Stimulated activated CD4-positive, alpha-beta T cell treated with anti-CD3 and anti-CD28 coated beads, Interleukin-2, amount 100 ng/mL, for 24 hours (primary cell): ENCODE measurements at regions not wholly inside any gene's neighbourhood (a gene's known extent, or its start where the extent isn't known, plus 50 kb on each side); places are given as distances from the start of the nearest gene placed in this dataset.
"Not testable (repeated sequence)": the region's sequence is repeated elsewhere in the genome, so short reads cannot be mapped to it uniquely, and the experiment has no call there.

Experiments
- DNase-seq, 2 donors: peaks; one replicate each; pipeline ENCODE4 v3.0.0-alpha.2; 2020

DNA sequence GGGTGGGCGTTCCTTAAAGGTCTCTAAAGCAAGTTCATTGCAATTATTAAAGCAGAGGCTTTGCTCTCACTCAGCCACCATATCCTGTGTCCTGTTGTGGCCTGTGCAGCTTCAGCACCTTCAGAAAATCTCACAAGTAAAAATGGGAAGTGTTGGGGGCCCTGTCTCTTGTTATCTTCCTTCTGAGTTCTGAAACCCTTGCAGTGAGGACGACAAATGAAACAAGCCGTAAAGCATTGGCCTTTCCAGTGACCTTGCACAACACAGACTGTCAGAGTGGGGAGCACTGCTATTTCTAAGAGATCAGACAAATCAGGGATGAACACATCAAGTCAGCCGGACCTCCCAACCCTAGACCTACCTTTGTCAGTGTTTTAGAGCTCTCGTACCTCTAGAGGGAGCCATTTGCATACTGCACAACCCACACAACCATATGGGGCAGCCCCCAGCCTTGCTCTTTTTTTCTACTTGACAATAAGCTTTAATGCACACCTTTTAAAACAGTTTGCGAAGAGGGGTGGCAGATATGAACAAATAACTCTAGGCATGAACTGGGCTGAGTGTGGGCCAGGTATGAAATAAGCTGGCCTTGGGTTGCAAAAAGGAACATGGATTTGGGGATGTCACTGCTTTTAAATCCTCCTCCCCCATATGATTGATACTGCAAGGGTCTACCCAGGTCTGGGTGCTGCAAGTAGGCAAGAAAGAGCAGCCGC lies 89.8 kb downstream of the KATNIP start:
- DNase-seq, result peak; percentile 13 to 18

DNA sequence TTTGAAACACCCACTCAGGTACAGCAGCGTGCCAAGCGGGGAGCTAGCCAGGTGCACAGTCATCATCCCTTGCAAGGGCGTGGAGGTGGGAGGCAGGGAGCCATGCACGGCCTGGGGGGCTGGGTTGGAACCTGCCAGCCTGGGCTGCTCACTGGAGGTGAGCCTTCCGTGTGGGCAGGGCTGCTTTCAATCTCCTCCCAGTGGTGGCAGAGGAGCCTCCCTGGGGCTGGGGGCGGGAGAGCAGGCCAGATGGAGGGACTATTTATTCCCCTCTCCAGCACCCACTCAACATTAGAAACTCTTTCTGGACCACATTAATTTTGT lies 90.3 kb downstream of the KATNIP start:
- no peak for DNase-seq

DNA sequence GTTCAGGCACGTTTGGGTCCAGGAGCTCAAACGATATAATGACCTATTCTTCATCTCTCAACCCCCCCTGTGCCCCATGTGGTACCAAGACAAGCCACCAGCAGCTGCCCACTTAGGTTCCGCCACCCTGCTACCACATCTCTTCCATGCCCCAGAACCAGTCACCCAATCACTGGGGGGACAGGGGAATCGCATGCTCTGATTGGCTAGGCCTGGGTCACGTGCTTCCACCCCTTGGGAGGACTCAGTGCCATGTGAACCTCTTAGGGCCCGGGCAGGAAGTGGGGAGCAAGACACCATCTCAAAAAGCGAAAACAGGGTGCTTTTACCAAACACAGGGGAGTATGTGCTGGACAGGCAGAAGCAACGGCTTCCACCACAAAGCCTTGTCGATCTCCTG lies 91.3 kb downstream of the KATNIP start:
- DNase-seq, result no peak

DNA sequence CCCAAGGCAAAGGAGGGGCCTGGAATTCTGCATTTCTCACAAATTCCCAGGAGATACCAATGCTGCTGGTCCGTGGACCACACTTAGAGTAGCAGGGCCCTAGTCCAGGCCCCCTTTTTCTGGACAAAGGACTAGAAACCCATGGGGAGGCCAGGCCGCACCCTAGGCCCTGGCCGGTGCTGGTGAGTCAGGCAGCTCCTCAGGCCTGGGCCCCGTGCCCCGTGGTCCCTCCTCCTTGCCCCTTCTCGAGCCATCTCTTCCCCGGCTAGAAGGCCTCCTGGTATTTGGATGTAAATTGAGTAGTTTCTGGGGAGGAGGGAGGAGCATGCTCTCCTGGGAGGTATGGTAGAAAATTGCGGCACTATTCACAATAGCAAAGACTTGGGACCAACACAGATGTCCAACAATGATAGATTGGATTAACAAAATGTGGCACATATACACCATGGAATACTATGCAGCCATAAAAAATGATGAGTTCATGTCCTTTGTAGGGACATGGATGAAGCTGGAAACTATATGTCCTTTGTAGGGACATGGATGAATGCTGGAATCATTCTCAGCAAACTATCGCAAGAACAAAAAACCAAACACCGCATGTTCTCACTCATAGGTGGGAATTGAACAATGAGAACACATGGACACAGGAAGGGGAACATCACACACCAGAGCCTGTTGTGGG lies 91.9 kb downstream of the KATNIP start:
- DNase-seq, result not testable (repeated sequence)

DNA sequence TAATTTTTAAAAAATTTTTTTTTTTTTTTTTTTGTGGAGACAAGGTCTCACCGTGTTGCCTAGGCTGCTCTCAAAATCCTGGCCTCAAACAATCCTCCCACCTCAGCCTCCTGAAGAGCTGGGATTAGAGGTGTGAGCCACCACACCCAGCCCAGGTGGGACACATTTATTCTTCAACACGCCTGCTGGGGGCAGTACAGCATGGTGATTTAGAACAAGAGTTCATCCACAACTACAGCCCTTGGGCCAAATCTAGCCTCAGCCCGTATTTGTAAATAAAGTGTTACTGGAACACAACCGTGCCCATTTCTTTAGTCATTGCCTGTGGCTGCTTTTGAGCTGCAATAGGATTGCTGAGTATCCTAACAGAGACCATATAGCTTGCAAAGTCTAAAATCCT lies 92.8 kb downstream of the KATNIP start:
- DNase-seq, result peak in 1 of 2 donors; percentile 10

DNA sequence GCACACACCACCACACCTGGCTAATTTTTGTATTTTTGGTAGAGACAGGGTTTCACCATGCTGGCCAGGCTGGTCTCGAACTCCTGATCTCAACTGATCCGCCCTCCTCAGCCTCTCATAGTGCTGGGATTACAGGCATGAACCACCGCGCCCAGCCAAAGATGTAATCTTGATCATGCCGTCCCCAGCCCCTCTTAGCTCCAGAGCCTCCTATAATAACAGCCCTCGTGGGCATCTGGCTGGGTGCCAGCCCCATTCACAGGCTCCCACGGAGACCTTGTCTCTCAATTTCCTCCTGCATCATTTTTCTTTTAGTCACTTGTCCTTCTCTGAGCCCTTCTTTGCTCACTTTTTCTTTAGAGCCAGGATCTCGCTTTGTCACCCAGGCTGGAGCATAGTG lies 94.2 kb downstream of the KATNIP start:
- no peak for DNase-seq

DNA sequence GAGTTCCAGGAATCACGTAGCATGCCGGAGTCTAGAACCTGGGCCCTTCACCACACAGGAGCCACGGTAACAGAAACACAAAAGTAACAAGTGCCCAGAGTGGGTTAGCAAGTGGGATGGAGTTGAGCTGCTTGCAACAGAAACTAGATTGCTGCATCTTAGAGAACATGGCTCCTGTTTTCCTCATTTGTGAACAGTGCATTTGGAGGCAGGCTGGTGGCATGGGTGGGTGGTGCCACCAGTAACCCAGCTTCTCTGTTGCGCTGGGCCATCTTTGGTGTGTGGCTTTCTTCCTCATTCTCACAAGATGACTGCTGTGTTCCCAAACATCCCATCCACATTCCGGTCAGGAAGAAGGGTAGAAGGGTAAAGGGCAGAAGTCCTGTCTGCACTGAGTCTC lies 95.5 kb downstream of the KATNIP start:
- no peak for DNase-seq

DNA sequence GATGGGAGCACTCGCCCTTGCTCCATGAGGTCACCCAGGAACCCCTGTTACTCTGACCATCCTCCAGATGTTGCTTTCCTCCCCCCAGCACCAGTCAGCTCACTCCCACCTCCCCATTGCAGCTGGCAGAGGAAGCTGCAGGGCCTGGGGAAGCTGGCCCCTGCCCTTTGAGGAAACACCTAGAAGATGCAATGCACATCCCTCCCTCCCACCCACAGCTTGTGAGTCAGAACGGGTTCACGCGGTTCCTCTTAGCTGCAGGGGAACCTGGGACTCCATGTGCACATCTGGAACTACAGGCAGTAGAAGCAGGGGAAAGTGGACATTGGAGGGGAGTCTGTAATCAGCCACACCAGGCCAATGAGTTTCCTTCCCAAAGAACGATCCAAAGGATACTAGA lies 96.9 kb downstream of the KATNIP start:
- DNase-seq, result no peak

DNA sequence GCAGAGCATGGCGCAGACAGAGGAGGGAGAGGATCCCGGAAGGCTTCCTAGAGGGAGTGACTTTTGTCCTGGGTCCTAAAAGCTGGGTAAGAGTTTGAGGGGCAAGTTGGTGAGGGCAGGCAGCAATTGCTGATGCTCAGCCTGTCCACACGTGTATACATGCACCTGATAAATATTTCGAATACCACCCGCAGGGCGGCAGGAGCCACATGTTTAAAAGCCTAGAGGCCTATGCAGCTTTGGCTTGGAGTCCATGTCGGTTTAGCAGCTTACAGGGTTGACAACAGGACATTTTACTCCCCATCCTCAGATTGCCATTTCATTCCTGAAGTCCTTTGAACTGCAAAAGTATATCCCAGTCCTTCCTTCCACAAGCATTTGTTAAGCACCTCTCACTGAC lies 99.1 kb downstream of the KATNIP start:
- DNase-seq, result no peak

DNA sequence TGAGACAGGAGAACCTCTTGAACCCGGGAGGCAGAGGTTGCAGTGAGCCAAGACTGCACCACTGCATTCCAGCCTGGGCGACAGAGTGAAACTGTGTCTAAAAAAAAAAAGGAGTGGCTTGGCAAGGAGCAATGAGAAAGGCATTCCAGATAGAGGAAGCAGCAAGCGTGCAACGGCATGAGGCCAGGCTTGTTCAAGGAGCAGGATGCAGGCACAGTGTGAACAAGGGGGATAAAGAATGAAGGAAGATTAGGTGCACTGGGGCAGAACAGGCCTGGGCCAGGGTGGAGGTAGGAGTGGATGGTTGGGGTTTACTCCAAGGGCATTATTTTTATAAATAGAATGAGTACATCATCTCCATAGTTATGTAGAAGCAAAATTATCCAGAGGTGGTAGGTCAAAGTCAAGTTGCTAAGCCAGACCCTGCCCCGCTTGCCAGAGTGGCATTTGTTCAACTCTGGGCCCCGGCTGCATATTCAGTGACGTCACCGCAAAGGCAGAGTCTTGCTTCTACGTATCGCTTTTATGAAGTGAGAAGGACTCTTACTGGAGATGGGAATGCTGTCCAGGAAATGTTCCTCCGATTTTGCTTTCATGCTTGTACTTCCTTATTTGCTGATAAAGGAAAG lies 100.2 kb downstream of the KATNIP start:
- no peak for DNase-seq

DNA sequence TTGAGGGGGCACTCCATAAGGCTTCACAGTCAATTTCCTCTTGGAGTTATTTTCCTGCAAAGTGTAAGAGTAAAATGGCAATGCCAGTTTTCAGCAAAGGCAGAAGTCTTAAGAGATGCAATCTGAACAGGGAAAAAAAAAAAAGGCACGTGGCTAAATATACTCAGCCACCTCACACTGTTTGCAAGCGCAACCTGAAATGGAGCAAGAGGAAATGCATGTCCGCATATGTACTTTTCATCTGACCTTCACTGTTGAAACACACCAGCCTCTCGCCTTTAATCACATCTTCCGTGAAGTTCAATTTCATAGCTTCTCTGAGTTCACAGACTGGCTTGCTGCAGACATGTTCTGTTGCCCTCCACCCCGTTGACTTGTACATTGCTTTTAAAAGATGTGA lies 101.4 kb downstream of the KATNIP start:
- DNase-seq, result no peak

DNA sequence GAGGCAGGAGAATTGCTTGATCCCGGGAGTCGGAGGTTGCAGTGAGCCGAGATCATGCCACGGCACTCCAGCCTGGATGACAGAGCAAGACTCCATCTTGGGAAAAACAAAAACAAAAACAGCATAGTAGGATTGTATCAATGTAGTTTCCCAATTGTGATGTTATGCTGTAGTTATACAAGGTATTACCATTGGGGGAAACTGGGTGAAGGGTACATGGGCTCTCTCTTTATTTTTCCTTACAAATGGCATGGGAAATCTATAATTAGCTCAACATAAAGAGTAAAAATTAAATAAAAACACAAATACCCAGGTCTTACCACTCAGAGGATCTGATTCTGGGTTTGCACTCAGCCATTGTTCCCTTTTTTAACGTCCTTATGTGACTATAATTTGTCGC lies 107.9 kb downstream of the KATNIP start:
- no peak for DNase-seq

DNA sequence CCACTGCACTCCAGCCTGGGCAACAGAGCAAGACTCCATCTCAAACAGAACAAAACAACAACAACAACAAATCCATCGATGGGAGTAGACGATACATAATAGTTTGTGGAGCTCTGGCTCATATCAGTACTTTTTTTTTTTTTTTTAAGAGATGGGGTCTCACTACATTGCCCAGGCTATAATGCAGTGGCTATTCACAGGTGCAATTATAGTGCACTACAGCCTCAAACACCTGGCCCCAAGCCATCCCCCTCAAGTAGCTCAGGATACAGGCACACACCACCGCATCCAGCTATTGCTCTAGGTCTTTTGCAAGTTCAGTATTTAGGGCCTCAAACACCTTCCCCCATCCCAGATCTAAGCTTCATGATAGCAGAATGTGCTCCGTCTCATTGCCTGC lies 110.6 kb downstream of the KATNIP start:
- DNase-seq, result no peak

DNA sequence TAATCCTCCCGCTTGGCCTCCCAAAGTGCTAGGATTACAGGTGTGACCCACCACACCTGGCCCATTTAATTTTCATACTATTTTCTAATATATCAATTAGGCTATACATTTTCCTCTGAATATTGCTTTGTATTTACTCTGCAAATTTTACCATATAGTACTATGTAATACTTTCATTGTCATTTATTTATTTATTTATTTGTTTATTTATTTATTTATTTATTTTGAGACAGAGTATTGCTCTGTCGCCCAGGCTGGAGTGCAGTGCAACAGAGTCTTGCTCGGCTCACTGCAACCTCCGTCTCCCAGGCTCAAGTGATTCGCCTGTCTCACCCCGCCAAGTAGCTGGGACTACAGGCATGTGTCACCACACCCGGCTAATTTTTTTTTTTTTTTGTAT lies 113.3 kb downstream of the KATNIP start:
- DNase-seq, result not testable (repeated sequence)

DNA sequence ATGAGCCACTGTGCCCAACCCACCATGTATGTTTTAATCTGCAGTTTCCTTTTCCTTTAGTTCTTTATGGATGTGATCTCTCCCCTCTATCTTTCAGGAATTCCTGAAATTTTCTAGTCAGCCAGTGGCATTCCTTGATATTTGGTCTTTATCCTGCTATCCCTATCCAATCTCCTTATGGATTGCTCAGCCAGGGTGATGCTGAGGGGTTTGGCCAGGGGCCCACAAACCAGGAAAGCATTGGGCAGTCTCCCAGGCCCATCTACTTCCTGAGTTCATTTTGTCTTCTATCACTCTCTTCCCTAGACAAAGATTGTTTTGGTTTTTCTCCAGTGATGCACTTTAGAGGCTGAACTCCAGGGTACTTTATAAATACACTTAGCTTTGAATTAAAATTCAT lies 115.9 kb downstream of the KATNIP start:
- no peak for DNase-seq

DNA sequence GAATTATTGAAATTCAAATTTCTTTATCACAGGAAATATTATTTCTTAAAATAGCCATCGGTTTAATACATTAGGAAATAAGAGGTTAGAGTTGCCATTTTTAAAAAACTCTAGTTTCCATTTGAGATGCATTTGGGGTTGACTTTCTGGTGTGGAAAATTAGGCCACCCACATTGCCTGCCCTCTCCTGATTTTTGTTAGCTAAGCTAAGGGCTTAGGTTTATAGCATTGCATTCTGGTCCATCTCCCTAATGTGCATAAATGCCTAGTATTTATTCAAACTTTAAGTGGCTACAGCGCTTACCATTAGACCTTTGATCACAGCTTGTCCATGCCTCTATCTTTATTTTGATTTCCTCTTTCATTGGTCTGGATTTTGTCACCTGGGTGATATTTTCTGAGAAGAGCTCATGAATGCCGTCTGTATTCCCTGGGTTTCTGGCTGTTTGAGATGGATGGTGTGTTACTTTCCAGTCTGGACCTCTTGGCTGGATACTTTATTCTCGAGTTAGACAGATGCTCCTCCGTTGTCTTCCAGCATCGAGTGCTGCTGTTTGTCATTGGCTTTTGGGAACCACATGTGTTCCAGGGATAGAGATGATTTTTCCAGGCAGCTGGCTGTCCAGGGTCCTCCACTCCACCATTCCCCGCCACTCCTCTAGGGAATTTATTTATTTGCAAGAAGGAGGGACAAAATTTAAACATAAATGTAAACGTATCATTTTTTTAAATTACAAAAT lies 120.3 kb downstream of the KATNIP start:
- DNase-seq, result no peak

DNA sequence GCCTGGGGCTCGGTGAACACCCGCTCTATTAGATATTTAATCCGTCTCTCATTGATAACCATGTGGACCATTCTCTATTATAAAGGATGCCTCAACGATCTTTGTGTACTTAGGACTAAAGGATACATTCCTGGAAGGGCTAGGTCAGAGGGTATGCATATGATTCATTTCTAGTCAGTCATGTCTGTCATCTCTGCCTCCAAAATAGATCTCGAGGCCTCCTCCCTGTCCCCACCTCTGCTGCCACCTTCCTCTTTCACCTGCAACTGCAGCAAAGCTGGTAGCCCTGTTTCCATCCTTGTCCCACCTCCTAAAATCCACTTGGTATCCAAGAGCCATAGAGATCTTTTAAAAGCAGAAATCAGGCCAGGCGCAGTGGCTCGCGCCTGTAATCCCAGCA lies 121.5 kb downstream of the KATNIP start:
- no peak for DNase-seq

DNA sequence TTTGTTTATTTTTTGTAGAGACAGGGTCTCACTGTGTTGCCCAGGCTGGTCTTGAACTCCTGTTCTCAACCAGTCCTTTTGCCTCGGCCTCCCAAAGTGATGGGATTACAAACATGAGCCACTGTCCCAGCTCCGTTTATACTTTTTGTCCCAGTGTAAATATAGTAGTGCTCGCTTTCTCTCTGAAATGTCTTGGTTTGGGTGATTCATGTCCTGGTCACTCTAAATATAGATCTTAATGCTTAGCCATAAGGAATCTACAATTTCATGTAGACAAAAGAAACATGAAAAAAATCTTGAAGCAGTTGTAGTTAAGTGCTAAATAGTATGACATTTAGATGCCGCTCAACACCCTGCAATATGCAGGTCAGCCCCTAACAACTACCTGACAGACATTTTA lies 126.9 kb downstream of the KATNIP start:
- DNase-seq, result no peak

DNA sequence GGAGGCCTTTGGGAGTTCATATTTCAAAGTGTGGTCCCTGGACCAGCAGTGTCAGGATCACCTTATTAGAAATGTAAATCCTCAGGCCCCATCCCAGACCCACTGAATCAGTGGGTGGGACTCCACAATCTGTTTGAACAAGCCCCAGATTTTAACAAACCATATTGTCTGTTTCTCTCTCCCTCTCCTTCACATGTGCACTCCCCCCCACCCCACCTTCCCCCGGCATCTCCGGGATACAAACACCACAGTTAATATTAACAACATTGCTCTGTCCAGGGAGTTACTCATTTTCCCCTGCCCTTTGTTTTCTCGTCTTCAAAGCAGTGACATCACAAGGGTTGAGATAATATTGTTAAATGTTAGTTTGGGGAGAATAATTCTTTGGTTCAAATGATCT lies 127.3 kb downstream of the KATNIP start:
- no peak for DNase-seq

DNA sequence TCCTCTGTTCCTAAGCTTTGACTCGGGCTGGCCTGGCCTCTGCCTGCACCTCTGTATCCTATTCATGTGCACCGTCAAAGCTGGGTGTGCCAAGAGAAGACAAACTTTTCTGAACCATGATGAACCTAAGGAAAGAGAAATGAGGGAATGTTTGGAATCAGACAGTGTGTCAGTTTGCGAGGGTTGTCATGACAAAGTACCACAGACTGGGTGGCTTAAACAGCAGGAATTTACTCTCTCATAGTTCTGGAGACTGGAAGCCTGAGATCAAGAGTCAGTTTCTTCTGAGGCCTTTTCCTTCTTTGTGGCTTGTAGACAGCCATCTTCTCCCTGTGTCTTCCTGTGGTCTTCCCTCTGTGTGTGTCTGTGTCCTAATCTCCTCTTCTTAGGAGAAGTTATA lies 129.0 kb downstream of the KATNIP start:
- DNase-seq, result no peak

DNA sequence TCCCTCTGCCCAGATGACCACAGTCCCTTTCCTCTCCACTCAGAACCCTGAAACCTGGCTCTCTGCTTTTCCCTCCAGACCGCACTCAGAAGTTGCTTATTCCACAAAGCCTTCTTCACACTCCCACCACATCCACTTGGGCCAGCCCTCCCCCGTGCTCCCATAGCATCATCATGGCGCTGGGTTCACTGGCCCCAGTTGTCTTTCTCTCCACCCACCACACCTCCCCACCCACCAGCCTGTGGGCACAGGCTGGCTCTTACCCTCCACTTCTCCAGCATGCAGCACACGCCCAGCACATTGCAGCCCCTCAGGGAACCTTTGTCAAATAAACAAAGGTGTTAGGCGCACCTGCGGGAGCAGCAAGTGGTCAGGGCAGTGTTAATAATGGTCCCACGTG lies 130.0 kb downstream of the KATNIP start:
- DNase-seq, result no peak

DNA sequence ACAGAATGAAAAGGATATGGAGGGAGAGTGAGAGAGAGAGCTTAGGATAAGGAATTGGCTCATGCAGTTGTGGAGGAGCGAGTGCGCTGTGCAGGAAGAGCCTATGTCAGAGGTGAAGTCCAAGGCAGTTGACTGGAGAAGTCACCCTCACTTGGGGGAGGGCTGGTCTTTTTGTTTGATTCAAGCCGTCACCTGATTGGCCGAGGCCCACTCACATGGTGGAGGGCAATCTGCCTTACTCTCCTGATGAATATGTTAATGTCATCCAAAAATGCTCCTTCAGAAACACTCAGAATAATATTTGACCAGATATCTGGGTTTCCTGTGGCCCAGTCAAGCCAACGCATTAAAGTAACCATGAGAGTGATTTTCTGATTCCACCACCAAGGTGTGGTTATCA lies 131.7 kb downstream of the KATNIP start:
- DNase-seq, result no peak

DNA sequence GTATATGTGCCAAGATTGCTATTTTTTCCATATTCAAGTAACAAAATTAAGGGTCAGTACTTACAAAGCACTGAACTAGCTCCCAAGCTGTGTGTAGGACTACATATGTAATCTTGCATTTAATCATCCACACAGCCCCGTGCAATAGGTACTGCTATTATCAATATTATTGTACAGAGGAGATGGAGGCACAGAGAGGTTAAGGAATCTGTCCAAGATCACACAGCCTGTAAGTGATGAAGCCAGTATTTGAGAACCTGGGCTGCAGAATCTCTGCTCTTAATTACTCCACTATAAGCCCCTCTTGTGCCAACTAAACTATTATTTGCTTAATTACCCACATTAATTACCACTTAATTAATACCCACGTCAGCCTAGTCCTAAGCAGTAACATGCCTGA lies 134.1 kb downstream of the KATNIP start:
- no peak for DNase-seq

DNA sequence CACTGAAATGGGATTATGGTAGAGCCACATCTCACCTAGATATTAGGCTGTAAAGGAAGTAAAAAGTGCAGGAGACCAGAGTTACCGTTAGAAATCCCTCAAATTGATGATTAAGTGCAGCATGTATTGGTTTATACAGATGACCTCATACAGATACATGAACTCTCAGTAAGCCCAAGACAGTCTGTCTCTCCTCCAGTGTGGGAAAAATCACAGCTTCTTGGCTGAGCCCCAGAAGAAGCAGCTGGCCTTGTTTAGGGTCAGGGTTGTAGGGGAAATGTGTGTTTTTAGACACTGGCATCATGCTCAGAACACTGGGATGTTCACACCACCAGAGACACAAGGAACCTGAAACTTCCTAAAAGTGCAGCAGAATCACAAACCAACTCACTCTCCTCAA lies 135.9 kb downstream of the KATNIP start:
- DNase-seq, result no peak
